GM23248 (cell line): ENCODE measurements at regions not wholly inside any gene's neighbourhood (a gene's known extent, or its start where the extent isn't known, plus 50 kb on each side); places are given as distances from the start of the nearest gene placed in this dataset.

ENCODE experiments used
- DNase-seq: peaks from one replicate; pipeline ENCODE4 v3.0.0-alpha.2; 2015
- H2AFZ ChIP-seq: fragments of 200-600 bp; sonication (generic); 2 replicates; pipeline ENCODE4 v1.6.1; 2016; ENCODE audit warnings: antibody characterized with exemption
- H3F3A ChIP-seq: fragments of 200-600 bp; sonication (generic); 2 replicates; pipeline ENCODE4 v1.6.1; 2016; ENCODE audit warnings: mild to moderate bottlenecking, antibody characterized with exemption, mixed run types; ENCODE audit not compliant: insufficient read depth
- H3K27ac ChIP-seq: fragments of 200-600 bp; sonication (generic); 2 replicates; pipeline ENCODE4 v1.5.1; 2016; ENCODE audit warnings: mild to moderate bottlenecking
- H3K27me3 ChIP-seq: fragments of 200-600 bp; sonication (generic); replicated peaks from 2 replicates; pipeline ENCODE4 v1.6.1; 2016; ENCODE audit warnings: mild to moderate bottlenecking; ENCODE audit not compliant: insufficient read depth
- H3K36me3 ChIP-seq: fragments of 200-600 bp; sonication (generic); 2 replicates; pipeline ENCODE4 v1.6.1; 2016; ENCODE audit warnings: low read depth, mild to moderate bottlenecking
- H3K4me1 ChIP-seq: fragments of 200-600 bp; sonication (generic); 2 replicates; pipeline ENCODE4 v1.6.1; 2016; ENCODE audit warnings: mild to moderate bottlenecking; ENCODE audit not compliant: insufficient read depth
- H3K4me2 ChIP-seq: fragments of 200-600 bp; sonication (generic); one replicate; pipeline ENCODE4 v1.6.1; 2016; ENCODE audit warnings: mild to moderate bottlenecking; ENCODE audit not compliant: unreplicated experiment
- H3K4me3 ChIP-seq: fragments of 200-600 bp; sonication (generic); 2 replicates; pipeline ENCODE4 v1.5.1; 2016; ENCODE audit warnings: mild to moderate bottlenecking
- H3K79me2 ChIP-seq: fragments of 200-600 bp; sonication (generic); 2 replicates; pipeline ENCODE4 v1.6.1; 2016; ENCODE audit warnings: mild to moderate bottlenecking; ENCODE audit not compliant: insufficient read depth
- H3K9ac ChIP-seq: fragments of 200-600 bp; sonication (generic); 2 replicates; pipeline ENCODE4 v1.6.1; 2016; ENCODE audit warnings: mild to moderate bottlenecking
- H3K9me2 ChIP-seq: fragments of 200-600 bp; sonication (generic); 2 replicates; pipeline ENCODE4 v1.6.1; 2016; ENCODE audit warnings: mixed run types, mild to moderate bottlenecking, moderate library complexity; ENCODE audit not compliant: insufficient read depth
- H3K9me3 ChIP-seq: fragments of 200-600 bp; sonication (generic); one replicate; pipeline ENCODE4 v1.6.1; 2017; ENCODE audit warnings: low read depth
- H4K20me1 ChIP-seq: fragments of 200-600 bp; sonication (generic); 2 replicates; pipeline ENCODE4 v1.6.0; 2016; ENCODE audit not compliant: insufficient read depth
- EZH2 ChIP-seq: fragments of 200-600 bp; sonication (generic); IDR thresholded peaks from 2 replicates; pipeline ENCODE4 v1.6.1; 2018; ENCODE audit warnings: antibody characterized with exemption, mild to moderate bottlenecking; ENCODE audit not compliant: insufficient read depth, poor library complexity, severe bottlenecking
- EZH2phosphoT487 ChIP-seq: fragments of 200-600 bp; sonication (generic); IDR thresholded peaks from 2 replicates; pipeline ENCODE4 v1.6.1; 2018; ENCODE audit warnings: antibody characterized with exemption, moderate library complexity, mild to moderate bottlenecking, low read depth; ENCODE audit not compliant: insufficient read depth
- whole genome bisulfite sequencing, 2 experiments: methylation state at CpG; one replicate each; pipeline ENCODE4 v1.1.6; 2015 to 2017; ENCODE audit warnings: low lambda C conversion rate in 2 of 2, low coverage in 1 of 2; ENCODE audit errors: missing lambda C conversion rate in 2 of 2; 5-methylcytosine and 5-hydroxymethylcytosine counted together
- in situ Hi-C: fragments of 300-500 bp; cut with MboI; formaldehyde crosslinking; loops from 2 replicates; pipeline ENCODE4 v1.15.0; 2020

- Histone ChIP-seq H3K27ac (0 out of 2 replicates have a peak overlapping the region, but pooled peaks have one; percentile 15), H3K79me2 (no peaks in the 10 kb centered on the region), H3K9ac (no peak overlapping the region), H3K4me3 (no peak overlapping the region), H3F3A (peaks cover 12% of the 10 kb centered on the region; the same call in 1 of the 2 replicates), H3K4me1 (peaks cover 36% of the 10 kb centered on the region), H3K27me3 (no peaks in the 10 kb centered on the region), H3K9me3 (no peaks in the 10 kb centered on the region), H3K4me2 (no peak overlapping the region), H3K9me2 (no peaks in the 10 kb centered on the region), H4K20me1 (no peaks in the 10 kb centered on the region), H2AFZ (peak overlapping the region; percentile 15; the same call in 1 of the 2 replicates), H3K36me3 (no peaks in the 10 kb centered on the region)
- TF ChIP-seq EZH2phosphoT487: no peak
- no peak for TF ChIP-seq EZH2
- in situ Hi-C loops: no loop called here
- DNase-seq: peak; percentile 52
- 42% methylated on average over 2 of the region's 2 CpGs for WGBS, 2 experiments
Observed at GRCh38 chr3:76438971-76439370, 600.9 kb upstream of the ROBO2 start.

- Histone ChIP-seq H3K27ac (0 out of 2 replicates have a peak overlapping the region, but pooled peaks have one; percentile 14), H3K9me2 (no peaks in the 10 kb centered on the region), H3K4me2 (peak overlapping the region; percentile 28), H3K4me1 (peaks cover 24% of the 10 kb centered on the region), H3K9me3 (no peaks in the 10 kb centered on the region), H3K27me3 (no peaks in the 10 kb centered on the region), H3K9ac (no peak overlapping the region), H4K20me1 (no peaks in the 10 kb centered on the region), H3K79me2 (no peaks in the 10 kb centered on the region), H3K4me3 (peak overlapping the region; percentile 35; the same call in 1 of the 2 replicates), H3K36me3 (no peaks in the 10 kb centered on the region), H2AFZ (peak overlapping the region; percentile 69), H3F3A (peaks cover 5% of the 10 kb centered on the region; the same call in 1 of the 2 replicates)
- DNase-seq: peak; percentile 78
- 35 to 39% methylated on average over 8 of the region's 8 CpGs for WGBS, 2 experiments
- in situ Hi-C loops: no loop called here
- no peak for TF ChIP-seq EZH2phosphoT487
- no peak for TF ChIP-seq EZH2
Observed at GRCh38 chr3:76442374-76442915, 597.5 kb upstream of the ROBO2 start.

DNA sequence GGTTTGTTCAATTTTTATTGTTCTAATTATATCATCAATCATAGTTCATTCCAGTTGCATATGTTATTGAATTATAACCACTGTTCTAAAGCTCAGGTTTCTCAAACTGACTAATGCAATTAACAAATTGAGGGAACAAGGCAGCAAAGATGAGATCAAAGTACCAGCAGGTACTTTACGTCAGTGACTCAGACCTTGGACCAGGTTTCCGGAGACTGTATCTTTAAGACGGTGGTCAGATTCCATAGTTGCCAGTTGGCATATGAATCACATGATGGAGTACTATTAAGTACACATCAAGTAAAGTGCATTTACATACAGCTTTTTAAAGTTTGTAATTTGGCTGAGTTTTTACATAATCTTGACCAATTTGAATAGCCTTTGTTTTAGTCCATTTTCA, 583.6 kb upstream of the ROBO2 start:
- H3K4me3 ChIP-seq: no peak overlapping the region
- H3K4me2 ChIP-seq: no peak overlapping the region
- H3K9ac ChIP-seq: no peak overlapping the region
- H2AFZ ChIP-seq: no peak overlapping the region
- H3K79me2 ChIP-seq: no peaks in the 10 kb centered on the region
- in situ Hi-C loops: no loop called here
- no peaks in the 10 kb centered on the region for H3K27me3 ChIP-seq
- no peaks in the 10 kb centered on the region for H3F3A ChIP-seq
- H4K20me1 ChIP-seq: no peaks in the 10 kb centered on the region
- no peak for DNase-seq
- peaks cover 3% of the 10 kb centered on the region for H3K9me3 ChIP-seq
- TF ChIP-seq EZH2phosphoT487: no peak
- no peak for TF ChIP-seq EZH2
- H3K36me3 ChIP-seq: no peaks in the 10 kb centered on the region
- no peaks in the 10 kb centered on the region for H3K9me2 ChIP-seq
- no peaks in the 10 kb centered on the region for H3K4me1 ChIP-seq
- no peak overlapping the region for H3K27ac ChIP-seq
- 83 to 92% methylated on average over 3 of the region's 3 CpGs for WGBS, 2 experiments

GRCh38 chr3:76463501-76463900, 576.4 kb upstream of the ROBO2 start:
- H3K4me1 ChIP-seq: no peaks in the 10 kb centered on the region
- DNase-seq: no peak
- no peak overlapping the region for H3K9ac ChIP-seq
- no peaks in the 10 kb centered on the region; the same call in 1 of the 2 replicates for H3K9me2 ChIP-seq
- H3K9me3 ChIP-seq: no peaks in the 10 kb centered on the region
- no peak overlapping the region for H3K27ac ChIP-seq
- no peak for TF ChIP-seq EZH2
- TF ChIP-seq EZH2phosphoT487: no peak
- H3F3A ChIP-seq: no peaks in the 10 kb centered on the region
- H2AFZ ChIP-seq: no peak overlapping the region
- no peak overlapping the region for H3K4me2 ChIP-seq
- no peak overlapping the region for H3K4me3 ChIP-seq
- no peaks in the 10 kb centered on the region for H4K20me1 ChIP-seq
- H3K27me3 ChIP-seq: no peaks in the 10 kb centered on the region
- WGBS, 2 experiments: 86 to 88% methylated on average over 4 of the region's 4 CpGs
- H3K79me2 ChIP-seq: no peaks in the 10 kb centered on the region
- in situ Hi-C loops: no loop called here
- no peaks in the 10 kb centered on the region for H3K36me3 ChIP-seq

- no peak overlapping the region for H3K9ac ChIP-seq
- H3K36me3 ChIP-seq: no peaks in the 10 kb centered on the region
- H3K9me2 ChIP-seq: no peaks in the 10 kb centered on the region; the same call in 1 of the 2 replicates
- H4K20me1 ChIP-seq: no peaks in the 10 kb centered on the region
- H3K4me1 ChIP-seq: peaks cover 19% of the 10 kb centered on the region
- in situ Hi-C loops: no loop called here
- DNase-seq: peak; percentile 91
- WGBS, 2 experiments: 5 to 6% methylated on average over 2 of the region's 2 CpGs
- H3K27ac ChIP-seq: peak overlapping the region; percentile 50
- H3K4me2 ChIP-seq: peak overlapping the region; percentile 47
- peak overlapping the region; percentile 75 for H2AFZ ChIP-seq
- no peaks in the 10 kb centered on the region for H3K27me3 ChIP-seq
- peaks cover 21% of the 10 kb centered on the region for H3F3A ChIP-seq
- TF ChIP-seq EZH2phosphoT487 (no peak), EZH2 (no peak)
- H3K79me2 ChIP-seq: no peaks in the 10 kb centered on the region
- no peak overlapping the region for H3K4me3 ChIP-seq
- no peaks in the 10 kb centered on the region for H3K9me3 ChIP-seq
Observed at GRCh38 chr3:76470285-76470684, 569.6 kb upstream of the ROBO2 start.
